NOMO-1 treated with dmso at 0.1 percent for 144 hours (cell line): ENCODE measurements at regions not wholly inside any gene's neighbourhood (a gene's known extent, or its start where the extent isn't known, plus 50 kb on each side); places are given as distances from the start of the nearest gene placed in this dataset.

Experiments
- DNase-seq: peaks from one replicate; lab custom pipeline; 2025; ENCODE audit not compliant: unreplicated experiment; lab: John Stamatoyannopoulos, UW

DNA sequence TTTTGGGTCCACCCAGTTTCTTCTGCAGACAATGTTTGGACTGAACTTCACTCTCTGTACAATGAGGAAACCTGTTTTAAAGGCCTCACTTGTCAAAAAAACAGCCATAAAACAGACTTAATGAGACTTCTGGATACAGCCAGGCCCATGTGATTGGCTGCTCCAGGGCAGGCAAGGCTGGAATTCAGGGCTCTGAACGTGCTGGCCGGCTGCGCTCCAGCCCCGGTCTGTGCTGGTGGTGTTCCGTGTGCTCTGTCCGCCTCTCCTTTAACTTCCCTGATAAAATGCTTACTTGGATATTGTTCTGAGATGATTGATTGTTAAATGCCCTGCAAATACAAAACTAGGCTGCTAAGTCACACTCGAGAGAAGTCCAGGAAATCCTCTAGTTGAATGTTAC is 131.2 kb upstream of the KLF4 start:
- DNase-seq: no peak

DNA sequence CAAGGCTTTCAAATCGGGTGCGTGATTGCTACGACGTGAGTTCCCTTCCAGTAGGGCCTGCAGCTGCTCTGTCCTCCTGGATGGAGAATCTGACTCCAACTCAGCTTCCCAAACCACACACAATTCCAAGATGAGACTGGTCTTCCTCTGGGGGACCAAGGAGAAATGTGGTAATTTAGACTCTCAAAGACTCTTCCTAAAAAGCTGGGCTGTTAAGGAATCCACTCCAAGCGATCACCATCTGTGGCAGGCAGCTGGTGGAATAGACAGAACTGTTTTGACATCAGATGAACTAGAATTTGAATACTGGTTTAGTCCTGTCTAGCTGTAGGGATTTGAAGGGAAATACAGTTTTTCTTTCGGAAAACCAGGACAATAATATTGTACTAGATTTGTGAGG is 130.7 kb upstream of the KLF4 start:
- no peak for DNase-seq

- peak; percentile 98 for DNase-seq
Observed at GRCh38 chr9:107615321-107615720, 125.8 kb upstream of the KLF4 start.

DNA sequence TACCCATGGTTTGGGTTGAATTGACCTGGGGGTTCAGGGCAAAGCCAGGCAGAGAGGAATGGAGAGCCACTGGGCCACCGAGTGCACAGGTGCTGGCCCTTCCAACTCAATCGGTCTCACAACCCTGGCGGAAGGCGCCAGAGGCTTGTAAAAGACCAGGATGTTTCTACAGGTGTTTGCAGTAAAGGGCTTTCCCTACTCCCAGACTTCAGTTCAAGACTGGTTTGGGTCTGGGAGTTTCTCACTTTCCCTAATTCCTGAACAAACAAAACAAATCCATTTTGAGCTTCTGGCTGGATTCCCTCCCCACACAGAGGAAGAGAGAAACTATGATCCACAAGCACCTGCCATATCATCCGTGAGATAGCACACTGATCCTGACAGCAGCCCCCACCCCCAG is 125.2 kb upstream of the KLF4 start:
- no peak for DNase-seq

DNA sequence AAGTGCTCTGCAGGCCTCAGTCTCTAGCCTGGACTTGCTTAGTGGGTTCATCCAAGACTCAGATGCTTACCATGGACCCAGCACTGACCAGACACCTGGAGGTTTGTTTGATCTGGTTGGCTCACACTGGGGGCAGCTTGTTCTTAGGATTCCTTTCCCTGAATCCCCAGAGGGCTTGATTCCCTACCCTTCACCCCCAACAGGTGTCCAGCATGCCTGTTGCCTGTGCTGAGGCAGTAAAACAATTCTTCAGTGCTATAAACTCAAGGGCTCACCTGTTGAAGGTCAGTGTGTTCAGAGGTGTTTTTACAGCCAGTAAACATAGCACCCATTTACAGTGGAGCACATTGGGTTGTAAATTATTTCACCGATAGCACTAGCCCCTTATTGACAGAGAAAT is 123.8 kb upstream of the KLF4 start:
- no peak for DNase-seq

GRCh38 chr9:107612136-107612535 is 122.6 kb upstream of the KLF4 start:
- DNase-seq: peak; percentile 84

DNA sequence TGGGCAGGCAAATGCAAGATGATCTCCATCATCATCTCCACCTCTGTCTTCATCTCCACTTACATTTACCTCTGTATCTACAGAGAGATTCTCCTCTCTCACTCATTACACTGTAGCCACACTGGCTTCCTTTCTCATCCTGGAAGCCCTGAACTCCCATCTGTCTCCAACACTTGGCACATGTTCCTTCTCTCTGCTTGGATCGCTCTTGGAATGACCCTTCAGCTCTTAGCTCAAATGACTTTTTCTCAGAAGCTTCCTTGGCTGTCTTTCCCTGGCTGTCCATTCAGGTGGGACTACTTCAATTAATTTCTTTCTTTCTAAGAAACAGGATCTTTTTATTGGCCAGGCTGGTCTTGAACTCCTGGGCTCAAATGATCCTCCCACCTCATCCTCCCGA is 120.0 kb upstream of the KLF4 start:
- no peak for DNase-seq

DNA sequence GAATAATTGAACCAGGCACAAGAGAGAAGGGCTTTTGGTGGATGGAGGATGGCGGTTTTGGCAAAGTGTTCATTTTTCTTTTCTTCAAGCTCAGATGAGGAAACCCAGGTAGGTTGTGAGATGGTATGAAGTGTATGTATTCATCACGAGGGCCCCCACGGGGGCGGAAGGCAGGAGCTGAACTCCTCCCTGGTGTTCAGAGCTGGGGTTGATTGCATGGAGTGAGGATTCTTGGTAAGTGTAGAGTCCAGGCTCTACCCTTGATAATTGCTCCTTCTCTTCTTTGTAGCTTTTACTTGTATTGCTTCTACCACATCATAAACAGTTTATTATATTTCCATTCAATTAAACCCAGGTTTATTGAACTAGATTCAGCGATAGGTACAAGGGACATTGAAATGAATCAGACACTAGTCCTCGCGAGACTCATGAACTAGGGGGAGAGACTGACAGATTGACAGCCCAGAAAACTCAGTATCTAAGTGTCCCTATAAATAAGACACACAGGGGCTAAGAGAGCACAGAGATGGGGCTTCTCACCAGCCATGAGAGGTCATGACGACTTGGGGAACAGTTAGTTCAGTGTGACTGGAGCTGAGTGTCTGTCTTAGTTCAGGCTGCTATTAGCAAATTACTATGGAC is 116.7 kb upstream of the KLF4 start:
- no peak for DNase-seq

GRCh38 chr9:107605041-107605440 is 115.5 kb upstream of the KLF4 start:
- DNase-seq: no peak

- DNase-seq: no peak
Observed at GRCh38 chr9:107603281-107603680, 113.7 kb upstream of the KLF4 start.

GRCh38 chr9:107600060-107600573 is 110.5 kb upstream of the KLF4 start:
- no peak for DNase-seq

- no peak for DNase-seq
Observed at GRCh38 chr9:107597743-107598217, 108.2 kb upstream of the KLF4 start.

DNA sequence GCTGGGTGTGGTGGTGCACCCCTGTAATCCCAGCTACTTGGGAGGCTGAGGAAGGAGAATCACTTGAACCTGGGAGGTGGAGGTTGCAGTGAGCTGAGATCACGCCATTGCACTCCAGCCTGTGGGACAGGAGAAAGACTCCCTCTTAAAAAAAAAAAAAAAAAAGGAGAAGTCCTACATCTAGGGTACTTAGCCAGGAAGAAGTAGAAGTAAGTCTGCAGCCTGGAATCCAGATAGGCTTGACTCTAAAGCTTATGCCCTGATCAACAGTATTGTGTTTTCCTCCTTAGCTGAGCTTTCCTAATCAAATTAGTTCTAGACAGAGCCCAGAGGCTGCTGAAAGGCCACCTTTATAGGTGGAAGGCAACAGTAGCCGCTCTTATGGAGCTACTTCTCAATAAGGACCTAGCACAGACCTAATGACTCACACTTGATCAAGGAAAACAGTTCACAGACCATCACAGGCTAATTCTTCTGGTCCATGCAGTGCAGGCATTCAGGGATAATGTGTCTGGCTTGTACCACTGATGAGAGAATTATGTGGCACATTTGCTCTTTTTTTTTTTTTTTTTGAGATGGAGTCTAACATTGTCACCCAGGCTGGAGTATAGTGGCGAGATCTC is 105.5 kb upstream of the KLF4 start:
- no peak for DNase-seq

- DNase-seq: no peak
Observed at GRCh38 chr9:107593224-107593870, 103.8 kb upstream of the KLF4 start.

DNA sequence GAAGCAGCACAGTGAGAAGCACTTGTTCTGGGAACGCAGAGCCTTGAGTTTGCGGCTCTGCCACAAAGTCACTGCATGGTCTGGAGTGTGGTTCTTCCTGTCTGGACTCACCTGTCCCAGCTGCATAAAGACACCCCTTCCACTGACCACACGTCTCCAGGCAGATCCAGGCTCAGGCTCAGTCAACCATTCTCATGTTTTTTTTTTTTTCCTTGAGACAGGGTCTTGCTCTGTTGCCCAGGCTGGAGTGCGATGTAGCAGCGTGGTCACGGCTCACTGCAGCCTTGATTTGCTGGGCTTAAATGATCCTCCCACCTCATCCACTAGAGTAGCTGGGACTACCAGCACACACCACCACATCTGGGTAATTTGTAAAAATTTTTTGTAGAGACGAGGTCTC is 102.9 kb upstream of the KLF4 start:
- DNase-seq: no peak

DNA sequence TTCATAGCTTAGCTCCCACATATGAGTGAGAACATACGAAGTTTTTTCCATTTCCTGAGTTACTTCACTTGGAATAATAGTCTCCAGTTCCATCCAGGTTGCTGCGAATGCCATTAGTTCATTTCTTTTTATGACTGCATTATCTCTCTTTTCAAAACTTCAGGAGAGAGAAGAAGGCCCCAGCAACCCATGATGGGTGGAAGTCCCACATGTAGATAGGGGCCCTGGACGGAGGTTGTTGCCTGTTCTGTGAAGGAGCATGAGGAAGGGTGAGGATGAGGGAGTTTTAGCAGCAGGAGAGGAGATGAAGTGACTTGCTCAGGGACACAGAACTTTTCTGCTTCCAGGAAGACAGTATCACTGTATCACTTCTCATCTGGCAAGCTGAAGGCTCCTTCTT is 102.2 kb upstream of the KLF4 start:
- DNase-seq: no peak

DNA sequence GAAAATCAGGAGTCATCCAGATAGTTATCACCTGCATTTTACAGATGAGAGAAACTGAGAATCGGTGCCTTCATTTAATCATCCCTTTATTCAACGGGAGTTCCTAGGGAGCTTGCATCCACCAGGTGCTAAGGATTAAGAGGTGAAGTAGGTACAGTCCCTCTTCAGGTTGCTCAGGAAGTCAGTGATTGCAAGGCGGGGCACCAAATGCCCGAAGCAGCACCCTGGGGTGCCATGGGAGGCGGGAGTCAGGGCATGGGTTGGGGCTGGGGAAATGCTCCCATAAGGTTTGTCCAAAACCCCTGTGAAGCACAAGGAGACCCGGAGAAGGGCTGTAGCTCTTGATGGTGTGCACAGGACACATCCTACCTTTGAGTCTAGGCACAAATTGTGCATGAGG is 98.8 kb upstream of the KLF4 start:
- no peak for DNase-seq

DNA sequence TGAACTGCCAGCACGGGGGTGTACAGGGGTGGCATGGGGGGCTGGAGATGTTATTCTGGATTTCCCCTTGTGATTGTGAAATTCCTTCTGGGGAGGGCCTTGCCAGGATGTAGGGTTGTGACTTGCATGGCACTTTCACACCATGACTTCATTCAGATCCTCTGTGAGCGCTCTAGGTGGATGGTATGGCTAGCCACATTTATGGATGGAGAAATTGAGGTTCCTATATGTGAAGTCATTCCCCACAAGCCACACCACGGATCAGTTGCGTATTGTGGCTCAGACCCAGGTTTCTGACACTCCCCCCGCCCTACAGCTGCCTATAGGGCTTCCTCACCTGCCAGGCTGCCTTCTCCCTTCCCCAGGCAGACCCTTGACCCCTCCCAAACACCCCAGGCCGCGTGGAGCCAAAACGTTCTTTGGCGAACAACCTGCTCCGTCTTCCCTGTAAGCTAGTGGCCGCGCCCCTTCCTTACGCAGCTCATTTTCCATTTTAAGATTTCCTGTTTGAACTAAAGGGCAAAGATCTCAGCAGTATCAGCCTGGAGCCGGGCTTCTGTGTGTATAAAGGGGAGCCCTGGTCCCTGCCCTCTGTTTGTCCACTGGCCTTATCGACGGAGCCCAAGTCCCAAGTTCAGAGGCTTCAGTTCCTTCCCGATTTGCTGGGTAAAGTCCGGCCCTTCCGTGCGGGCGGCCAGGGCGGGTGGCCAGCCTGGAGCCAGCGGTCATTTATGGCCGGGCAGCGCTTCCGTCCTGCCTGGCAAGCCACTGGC is 97.8 kb upstream of the KLF4 start:
- DNase-seq: peak; percentile 42

GRCh38 chr9:107586493-107586892 is 96.9 kb upstream of the KLF4 start:
- DNase-seq: no peak

DNA sequence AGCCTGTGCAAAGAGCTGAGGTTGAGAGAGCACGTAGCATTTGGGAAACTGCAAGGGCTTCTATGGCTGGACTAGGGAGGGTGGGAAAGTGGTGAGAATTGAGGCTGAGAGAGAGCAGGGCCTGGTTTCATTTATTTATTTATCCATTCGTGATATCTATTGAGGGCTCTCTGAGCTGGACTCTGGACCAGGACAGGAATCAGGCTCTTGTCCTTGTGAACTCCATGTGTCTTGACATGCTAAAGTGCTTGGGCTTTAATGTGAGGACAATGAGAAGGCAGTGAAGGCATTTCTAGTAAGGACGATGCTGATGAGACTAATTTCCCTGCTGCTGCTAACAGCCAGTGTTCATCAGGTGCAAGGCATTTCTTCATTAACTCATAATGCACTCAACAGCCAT is 95.9 kb upstream of the KLF4 start:
- no peak for DNase-seq

GRCh38 chr9:107584944-107585343 is 95.4 kb upstream of the KLF4 start:
- no peak for DNase-seq

DNA sequence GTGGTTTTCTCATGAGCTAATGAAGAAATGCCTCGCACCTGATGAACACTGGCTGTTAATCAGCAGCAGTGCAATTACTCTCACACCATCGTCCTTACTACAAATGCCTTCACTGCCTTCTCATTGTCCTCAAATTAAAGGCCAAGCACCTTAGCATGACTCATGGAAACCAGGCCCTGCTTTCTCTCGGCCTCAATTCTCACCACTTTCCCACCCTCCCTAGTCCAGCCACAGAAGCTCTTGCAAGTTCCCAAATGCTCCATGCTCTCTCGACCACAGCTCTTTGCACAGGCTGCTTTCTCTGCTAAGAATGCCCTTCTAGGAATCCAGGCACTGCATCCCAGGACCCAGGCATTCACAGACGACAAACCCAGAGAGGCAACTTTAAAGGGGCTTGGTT is 94.6 kb upstream of the KLF4 start:
- DNase-seq: no peak
